HEK293T (cell line): ENCODE measurements at regions not wholly inside any gene's neighbourhood (a gene's known extent, or its start where the extent isn't known, plus 50 kb on each side); places are given as distances from the start of the nearest gene placed in this dataset.

ENCODE experiments used
- CTCF ChIA-PET: fragments of 350-600 bp; formaldehyde crosslinking; extraction: SDS; loops from one replicate; lab custom pipeline; 2021; ENCODE audit warnings: antibody characterized with exemption, inconsistent platforms; lab: Yijun Ruan, JAX
- POLR2A ChIA-PET: fragments of 350-600 bp; formaldehyde crosslinking; extraction: SDS; loops from one replicate; lab custom pipeline; 2020; ENCODE audit warnings: antibody characterized with exemption, inconsistent platforms; lab: Yijun Ruan, JAX
- DNase-seq: peaks from one replicate; pipeline ENCODE4 v3.0.0; 2012; ENCODE audit warnings: mixed read lengths; ENCODE audit errors: extremely low spot score
- ARNT ChIP-seq: fragments of 450-650 bp; IDR thresholded peaks from 2 replicates; pipeline ENCODE4 v1.6.1; 2017; ENCODE audit warnings: mild to moderate bottlenecking
- BHLHE40 ChIP-seq: fragments of 450-650 bp; IDR thresholded peaks from 2 replicates; pipeline ENCODE4 v1.6.1; 2016; ENCODE audit warnings: mild to moderate bottlenecking, moderate library complexity, borderline replicate concordance
- CTBP1 ChIP-seq: fragments of 450-650 bp; IDR thresholded peaks from 2 replicates; pipeline ENCODE4 v1.6.1; 2016; ENCODE audit warnings: borderline replicate concordance
- ELF4 ChIP-seq: fragments of 450-650 bp; IDR thresholded peaks from 2 replicates; pipeline ENCODE4 v1.6.1; 2017; ENCODE audit warnings: antibody characterized with exemption
- FOXA1 ChIP-seq: fragments of 450-650 bp; IDR thresholded peaks from 2 replicates; pipeline ENCODE4 v1.6.1; 2016; ENCODE audit warnings: mild to moderate bottlenecking
- FOXK2 ChIP-seq: fragments of 450-650 bp; IDR thresholded peaks from 2 replicates; pipeline ENCODE4 v1.6.1; 2016; ENCODE audit warnings: mild to moderate bottlenecking
- FOXM1 ChIP-seq: fragments of 450-650 bp; IDR thresholded peaks from 2 replicates; pipeline ENCODE4 v1.6.1; 2017; ENCODE audit warnings: mild to moderate bottlenecking, borderline replicate concordance
- HDGF ChIP-seq: fragments of 450-650 bp; IDR thresholded peaks from 2 replicates; pipeline ENCODE4 v1.6.1; 2017; ENCODE audit warnings: antibody characterized with exemption, borderline replicate concordance
- L3MBTL2 ChIP-seq: fragments of 450-650 bp; conservative IDR thresholded peaks from 2 replicates; pipeline ENCODE4 v1.6.1; 2016; ENCODE audit warnings: mild to moderate bottlenecking
- LEF1 ChIP-seq: fragments of 450-650 bp; IDR thresholded peaks from 2 replicates; pipeline ENCODE4 v1.6.1; 2017; ENCODE audit warnings: mild to moderate bottlenecking, borderline replicate concordance
- NFRKB ChIP-seq: fragments of 450-650 bp; IDR thresholded peaks from 2 replicates; pipeline ENCODE4 v1.6.1; 2016; ENCODE audit warnings: mild to moderate bottlenecking, moderate library complexity
- SP1 ChIP-seq: fragments of 450-650 bp; IDR thresholded peaks from 2 replicates; pipeline ENCODE4 v1.6.1; 2017
- SUZ12 ChIP-seq: fragments of 450-650 bp; IDR thresholded peaks from 2 replicates; pipeline ENCODE4 v1.6.1; 2016; ENCODE audit warnings: mild to moderate bottlenecking
- TARDBP ChIP-seq: fragments of 450-650 bp; IDR thresholded peaks from 2 replicates; pipeline ENCODE4 v1.6.1; 2016
- ZNF384 ChIP-seq: fragments of 450-650 bp; IDR thresholded peaks from 2 replicates; pipeline ENCODE4 v1.6.1; 2016
- TF ChIP-seq, protein P1 (sequence below): fragments of 450-650 bp; IDR thresholded peaks from 2 replicates; pipeline ENCODE4 v1.6.1; 2016

DNA sequence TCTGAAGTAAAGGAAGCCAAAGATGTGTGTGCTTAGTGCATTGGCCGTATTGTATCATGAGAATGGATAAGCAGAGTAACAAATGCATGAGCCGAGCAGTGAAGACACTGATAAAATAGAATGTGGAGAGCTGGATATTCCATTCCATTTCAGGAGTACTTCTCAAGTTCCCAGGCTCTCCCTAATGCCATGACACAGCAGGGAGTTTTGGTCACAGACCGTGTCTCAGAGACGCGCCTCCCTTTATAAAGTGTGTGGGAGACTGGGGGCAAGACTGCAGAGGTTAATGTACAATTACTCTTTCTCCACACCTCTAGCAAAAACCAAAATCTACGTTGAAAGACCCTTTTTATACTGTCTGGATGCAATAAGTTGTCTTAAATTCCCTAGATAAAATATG lies 575.6 kb downstream of the EFNB2 start:
- ChIA-PET POLR2A (no interaction called here), CTCF (no interaction called here)
- TF ChIP-seq SP1 = no peak
- no peak for TF ChIP-seq FOXA1
- no peak for TF ChIP-seq LEF1
- TF ChIP-seq L3MBTL2 = no peak
- TF ChIP-seq TARDBP = no peak
- no peak for TF ChIP-seq FOXK2
- TF ChIP-seq, protein P1, sequence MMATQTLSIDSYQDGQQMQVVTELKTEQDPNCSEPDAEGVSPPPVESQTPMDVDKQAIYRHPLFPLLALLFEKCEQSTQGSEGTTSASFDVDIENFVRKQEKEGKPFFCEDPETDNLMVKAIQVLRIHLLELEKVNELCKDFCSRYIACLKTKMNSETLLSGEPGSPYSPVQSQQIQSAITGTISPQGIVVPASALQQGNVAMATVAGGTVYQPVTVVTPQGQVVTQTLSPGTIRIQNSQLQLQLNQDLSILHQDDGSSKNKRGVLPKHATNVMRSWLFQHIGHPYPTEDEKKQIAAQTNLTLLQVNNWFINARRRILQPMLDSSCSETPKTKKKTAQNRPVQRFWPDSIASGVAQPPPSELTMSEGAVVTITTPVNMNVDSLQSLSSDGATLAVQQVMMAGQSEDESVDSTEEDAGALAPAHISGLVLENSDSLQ = no peak
- TF ChIP-seq BHLHE40 = no peak
- TF ChIP-seq ARNT = no peak
- TF ChIP-seq ELF4 = no peak
- no peak for TF ChIP-seq SUZ12
- TF ChIP-seq FOXM1 = no peak
- TF ChIP-seq HDGF = no peak
- no peak for TF ChIP-seq ZNF384
- no peak for TF ChIP-seq NFRKB
- no peak for TF ChIP-seq CTBP1
- DNase-seq = no peak

DNA sequence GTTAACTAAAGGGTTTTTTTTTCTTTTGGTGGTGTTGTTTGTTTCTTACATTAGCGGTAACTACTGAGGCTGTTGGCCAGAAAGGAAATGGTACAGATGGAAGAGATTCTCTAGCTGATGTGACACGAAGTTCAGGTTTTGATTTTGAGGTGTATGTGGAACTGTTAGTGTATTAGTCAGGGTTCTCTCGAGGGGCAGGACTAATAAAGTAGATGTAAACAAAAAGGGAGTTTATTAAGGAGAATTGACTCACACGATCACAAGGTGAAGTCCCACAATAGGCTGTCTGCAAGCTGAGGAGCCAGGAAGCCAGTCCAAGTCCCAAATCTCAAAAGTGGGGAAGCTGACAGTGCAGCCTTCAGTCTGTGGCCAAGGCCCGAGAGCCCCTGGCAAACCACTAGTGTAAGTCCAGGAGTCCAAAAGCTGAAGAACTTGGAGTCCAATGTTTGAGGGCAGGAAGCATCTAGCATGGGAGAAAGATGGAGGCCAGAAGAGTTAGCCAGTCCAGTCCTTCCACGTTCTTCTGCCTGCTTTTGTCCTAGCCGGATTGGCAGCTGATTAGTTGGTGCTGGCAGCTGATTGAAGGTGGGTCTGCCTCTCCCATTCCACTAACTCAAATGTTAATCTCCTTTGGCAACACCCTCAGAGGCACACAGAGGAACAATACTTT lies 577.6 kb downstream of the EFNB2 start:
- ChIA-PET POLR2A (no interaction called here), CTCF (no interaction called here)

DNA sequence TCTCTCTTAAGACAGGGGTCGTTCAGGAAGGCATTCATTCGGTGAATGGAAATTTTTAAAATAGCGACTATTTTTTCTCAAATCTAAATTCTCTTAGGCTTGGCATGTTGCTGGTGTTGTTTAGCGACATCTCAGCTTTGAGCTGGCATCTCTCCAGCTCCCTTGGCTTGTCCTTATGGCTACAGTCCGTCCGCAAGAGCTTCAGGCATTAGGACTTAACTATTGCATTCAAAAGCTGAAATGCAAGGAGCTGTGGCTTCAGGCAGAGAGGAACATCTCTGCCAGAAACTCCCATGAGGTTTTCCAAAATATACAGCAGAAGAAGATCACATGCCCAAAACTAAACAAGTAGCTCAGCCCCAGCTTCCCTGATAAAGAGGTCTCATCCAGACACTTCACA lies 578.5 kb downstream of the EFNB2 start:
- TF ChIP-seq NFRKB = no peak
- TF ChIP-seq LEF1 = no peak
- no peak for TF ChIP-seq FOXA1
- no peak for DNase-seq
- CTCF ChIA-PET = interaction anchor here (0.8 kb wide), 1 partner anchor 17 kb away, joined by 3 read pairs; no protein-coding TSS in a partner anchor
- POLR2A ChIA-PET = no interaction called here

More for the DNA sequence above, 577.6 kb downstream of the EFNB2 start:
- no peak for DNase-seq
- TF ChIP-seq, protein P1 = no peak
- no peak for TF ChIP-seq LEF1
- TF ChIP-seq ARNT = no peak
- TF ChIP-seq HDGF = no peak
- no peak for TF ChIP-seq SP1
- TF ChIP-seq TARDBP = no peak
- TF ChIP-seq ELF4 = no peak
- no peak for TF ChIP-seq FOXM1
- no peak for TF ChIP-seq SUZ12
- no peak for TF ChIP-seq FOXA1
- TF ChIP-seq FOXK2 = no peak
- TF ChIP-seq BHLHE40 = no peak
- TF ChIP-seq NFRKB = no peak
- TF ChIP-seq L3MBTL2 = no peak
- TF ChIP-seq ZNF384 = no peak

DNA sequence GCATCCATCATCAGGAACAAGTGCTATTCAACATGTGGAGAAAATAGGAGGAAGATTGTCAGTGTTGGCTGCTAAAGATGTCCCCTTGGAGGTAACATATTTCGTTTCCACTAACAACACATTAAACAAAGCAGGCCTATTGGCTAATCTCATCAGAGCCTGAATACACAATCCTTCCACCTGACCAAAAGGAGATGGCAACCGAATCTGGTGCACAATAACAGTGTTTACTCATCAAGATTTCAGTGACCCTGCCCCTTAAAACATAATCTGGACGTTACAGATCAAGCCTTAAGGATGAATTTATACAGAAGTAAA lies 582.5 kb downstream of the EFNB2 start:
- no peak for DNase-seq
- ChIA-PET CTCF (no interaction called here), POLR2A (no interaction called here)
- no peak for TF ChIP-seq FOXK2
- TF ChIP-seq, protein P1 = no peak
- no peak for TF ChIP-seq NFRKB
- TF ChIP-seq ZNF384 = no peak
- TF ChIP-seq SP1 = no peak
- no peak for TF ChIP-seq CTBP1
- TF ChIP-seq ARNT = no peak
- no peak for TF ChIP-seq FOXM1
- no peak for TF ChIP-seq HDGF
- no peak for TF ChIP-seq SUZ12
- TF ChIP-seq TARDBP = no peak
- TF ChIP-seq ELF4 = no peak
- no peak for TF ChIP-seq BHLHE40
- no peak for TF ChIP-seq L3MBTL2
- TF ChIP-seq LEF1 = no peak
- no peak for TF ChIP-seq FOXA1

DNA sequence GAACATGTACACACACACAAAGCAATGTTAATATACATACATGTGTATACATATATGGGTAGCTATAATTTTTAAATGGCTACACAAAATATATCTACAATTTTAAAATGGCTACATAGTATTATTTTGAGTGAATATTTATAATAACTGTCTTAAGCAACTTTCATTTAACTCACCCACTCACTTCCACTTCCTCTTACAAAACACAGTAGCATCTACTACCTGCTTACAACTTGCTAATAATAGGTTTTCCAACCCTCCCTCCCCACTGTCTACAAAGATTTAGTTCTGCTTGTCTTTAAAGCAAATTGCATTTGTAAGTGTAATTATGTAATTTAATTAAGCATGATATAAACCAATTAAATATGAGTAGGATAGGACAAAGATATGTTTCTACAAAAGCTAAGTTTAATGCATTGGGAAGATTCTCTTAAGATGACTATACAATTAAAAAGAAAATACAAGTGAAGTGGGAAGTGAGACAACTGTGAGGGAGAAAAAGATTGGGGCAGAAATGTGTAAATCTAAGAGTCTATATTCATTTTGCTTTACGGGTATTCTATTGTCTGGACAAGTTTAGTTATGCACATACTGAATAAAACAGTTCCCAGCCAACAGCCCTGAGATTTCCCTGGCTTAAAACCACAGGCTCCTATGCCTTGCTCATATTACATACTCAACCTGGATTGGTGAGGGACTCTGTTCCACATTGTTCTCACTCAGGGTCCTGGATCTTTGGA lies 583.1 kb downstream of the EFNB2 start:
- POLR2A ChIA-PET = no interaction called here
- TF ChIP-seq, protein P1 = no peak
- no peak for TF ChIP-seq L3MBTL2
- no peak for TF ChIP-seq BHLHE40
- TF ChIP-seq ELF4 = no peak
- no peak for TF ChIP-seq TARDBP
- no peak for TF ChIP-seq ARNT
- no peak for TF ChIP-seq SP1
- TF ChIP-seq ZNF384 = no peak
- no peak for TF ChIP-seq FOXA1
- no peak for TF ChIP-seq NFRKB
- no peak for TF ChIP-seq FOXK2
- TF ChIP-seq FOXM1 = no peak
- no peak for TF ChIP-seq LEF1
- TF ChIP-seq SUZ12 = no peak
- no peak for TF ChIP-seq HDGF
- CTCF ChIA-PET = no interaction called here

More for the DNA sequence above, 583.1 kb downstream of the EFNB2 start:
- DNase-seq = no peak
